LNCaP clone FGC (cell line): ENCODE measurements at regions not wholly inside any gene's neighbourhood (a gene's known extent, or its start where the extent isn't known, plus 50 kb on each side); places are given as distances from the start of the nearest gene placed in this dataset.

ENCODE experiments used
- DNase-seq: peaks from one replicate; pipeline ENCODE4 v3.0.0-alpha.2; 2011; ENCODE audit warnings: low read depth
- H3K4me3 ChIP-seq: 2 replicates; pipeline ENCODE4 v1.5.1; 2011; ENCODE audit warnings: mild to moderate bottlenecking, low read depth, low read length, control low read depth
- CTCF ChIP-seq: IDR thresholded peaks from 2 replicates; pipeline ENCODE4 v1.5.1; 2012; ENCODE audit warnings: mild to moderate bottlenecking; ENCODE audit not compliant: control insufficient read depth, insufficient read depth; ENCODE audit errors: extremely low read depth

GRCh38 chr5:110347781-110348180 lies 378.7 kb downstream of the TMEM232 start:
- no peak overlapping the region for H3K4me3 ChIP-seq
- DNase-seq, result no peak
- TF ChIP-seq CTCF, result no peak

DNA sequence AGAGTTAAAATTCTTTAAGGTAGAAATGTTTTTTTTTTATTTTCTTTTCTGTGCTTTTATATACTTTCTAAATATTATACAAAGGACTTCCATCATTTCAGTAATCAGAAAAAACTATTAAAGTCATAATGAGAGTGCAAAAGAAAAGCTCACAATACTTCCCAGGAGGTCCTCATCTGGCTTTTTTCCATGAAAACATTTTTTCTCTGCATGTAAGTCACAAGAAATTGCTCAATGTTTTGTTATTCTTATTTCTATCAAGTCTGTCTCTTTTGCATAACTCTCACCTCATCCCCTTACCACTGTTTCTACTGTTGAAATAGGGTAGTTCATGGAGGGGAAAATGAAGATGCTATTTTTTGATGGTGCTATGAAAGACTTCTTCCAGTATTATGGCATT lies 375.0 kb downstream of the TMEM232 start:
- TF ChIP-seq CTCF, result no peak
- no peak for DNase-seq
- no peak overlapping the region for H3K4me3 ChIP-seq

GRCh38 chr5:110354311-110354710 lies 372.2 kb downstream of the TMEM232 start:
- no peak for DNase-seq
- TF ChIP-seq CTCF, result no peak
- H3K4me3 ChIP-seq, result no peak overlapping the region

DNA sequence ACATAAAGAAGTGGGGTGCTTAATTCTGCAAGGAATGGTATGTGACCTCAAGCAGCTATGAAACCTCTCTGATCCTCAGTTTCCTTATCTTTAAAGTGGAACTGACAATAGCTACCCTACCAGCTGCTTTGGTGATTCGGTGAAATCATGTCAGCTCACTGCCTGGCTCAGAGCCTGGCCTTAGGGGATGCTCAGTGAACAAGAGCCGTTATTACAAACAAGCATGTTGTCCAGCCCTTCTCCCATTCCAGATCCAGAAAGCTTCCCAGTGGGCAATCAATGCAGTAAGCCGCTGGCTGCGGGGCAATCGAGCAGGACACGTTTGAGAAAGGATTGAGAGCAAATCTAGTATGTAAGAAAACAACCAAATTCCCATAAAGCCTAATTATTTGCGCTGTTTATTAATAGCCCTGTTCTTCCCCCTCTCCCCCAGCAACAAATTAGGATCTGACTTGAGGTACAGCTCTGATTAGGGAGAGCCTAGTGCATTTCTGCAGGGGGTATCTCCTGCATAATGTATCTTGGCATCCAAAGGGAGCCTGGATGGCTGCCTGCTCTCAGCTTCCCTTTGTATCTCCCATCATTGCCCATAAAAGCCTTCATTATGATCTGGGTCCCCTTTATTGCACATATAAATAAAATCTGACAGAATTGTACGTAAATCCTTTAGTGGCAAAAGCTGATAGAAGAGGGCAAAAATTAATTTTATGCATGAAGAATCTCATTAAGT lies 371.4 kb downstream of the TMEM232 start:
- DNase-seq, result no peak
- no peak for TF ChIP-seq CTCF
- H3K4me3 ChIP-seq, result no peak overlapping the region

- no peak for TF ChIP-seq CTCF
- H3K4me3 ChIP-seq, result no peak overlapping the region
- DNase-seq, result no peak
Observed at GRCh38 chr5:110356677-110357076, 369.8 kb downstream of the TMEM232 start.

GRCh38 chr5:110359221-110359620 lies 367.2 kb downstream of the TMEM232 start:
- no peak for DNase-seq
- no peak for TF ChIP-seq CTCF

GRCh38 chr5:110361471-110361870 lies 365.0 kb downstream of the TMEM232 start:
- H3K4me3 ChIP-seq, result no peak overlapping the region
- TF ChIP-seq CTCF, result no peak
- no peak for DNase-seq

More at GRCh38 chr5:110359221-110359620, 367.2 kb downstream of the TMEM232 start:
- H3K4me3 ChIP-seq, result no peak overlapping the region
